Heart left ventricle (tissue), 16 donors: ENCODE measurements at regions not wholly inside any gene's neighbourhood (a gene's known extent, or its start where the extent isn't known, plus 50 kb on each side); places are given as distances from the start of the nearest gene placed in this dataset.

Source experiments
- ATAC-seq, 4 donors: fragments of 200-7000 bp; cut with Tn5 transposase; one replicate each; pipeline ENCODE4 v1.9.1; 2020 to 2022; ENCODE audit warnings: moderate library complexity in 4 of 4, mild to moderate bottlenecking in 3 of 4, moderate number of reproducible peaks in 1 of 4
- DNase-seq, 5 donors: peaks; one replicate each; pipeline ENCODE4 v3.0.0-alpha.2; 2020
- H3K27ac ChIP-seq, 12 donors: fragments of 200-600 bp; sonication (generic) in 4 of 12; one replicate each; pipeline versions ENCODE4 v1.5.0 to v1.8.0; 2016 to 2022; ENCODE audit warnings: mild to moderate bottlenecking in 2 of 12
- H3K27me3 ChIP-seq, 9 donors: fragments of 200-600 bp; sonication (generic) in 2 of 9; one replicate each; pipeline versions ENCODE4 v1.5.1 to v1.8.0; 2016 to 2022; ENCODE audit warnings: mild to moderate bottlenecking in 3 of 9
- H3K36me3 ChIP-seq, 9 donors: fragments of 200-600 bp; sonication (generic) in 2 of 9; one replicate each; pipeline versions ENCODE4 v1.5.0 to v1.8.0; 2018 to 2022; ENCODE audit warnings: mild to moderate bottlenecking in 2 of 9
- H3K4me1 ChIP-seq, 12 donors: fragments of 200-600 bp; sonication (generic) in 4 of 12; one replicate each; pipeline versions ENCODE4 v1.5.0 to v1.8.0; 2016 to 2022; ENCODE audit warnings: mild to moderate bottlenecking in 3 of 12
- H3K4me3 ChIP-seq, 12 donors: fragments of 200-600 bp; sonication (generic) in 4 of 12; one replicate each; pipeline versions ENCODE4 v1.5.0 to v1.8.0; 2017 to 2022; ENCODE audit warnings: mild to moderate bottlenecking in 9 of 12, moderate library complexity in 4 of 12
- H3K9me3 ChIP-seq, 12 donors: fragments of 200-600 bp; sonication (generic) in 4 of 12; one replicate each; pipeline versions ENCODE4 v1.5.0 to v1.8.0; 2016 to 2022; ENCODE audit warnings: mild to moderate bottlenecking in 1 of 12
- CTCF ChIP-seq, 12 donors: fragments of 200-600 bp; sonication (generic) in 4 of 12; IDR thresholded peaks; one replicate each; pipeline versions ENCODE4 v1.5.0 to v1.8.0; 2018 to 2022; ENCODE audit warnings: antibody characterized with exemption in 12 of 12, mild to moderate bottlenecking in 5 of 12
- POLR2A ChIP-seq, 2 donors: fragments of 450-650 bp; IDR thresholded peaks; one replicate each; pipeline ENCODE4 v1.6.1; 2017; ENCODE audit warnings: antibody characterized with exemption in 2 of 2, mild to moderate bottlenecking in 2 of 2, moderate library complexity in 2 of 2
- WGBS, 4 donors: extraction: QIAGEN DNeasy Blood & Tissue Kit in 2 of 4; methylation state at CpG; one replicate each; pipeline versions ENCODE4 v1.1.5 to v1.1.7; 2013 to 2018; 5-methylcytosine and 5-hydroxymethylcytosine counted together
- intact Hi-C, 10 donors: fragments of 100-400 bp; cut with DNase I; formaldehyde crosslinking; loops; one replicate each; pipeline versions ENCODE4 v1.11.1 to v1.14.2; 2022
- donor health status: ischemic (EF 13 %, LVEDD 7.1; RV severe dilation, severe dysfunction).
- donor health status: healthy with polysubstance abuse.
- donor health status: DM: no; HTN: yes; CAD: no.
- donor health status: DM: no; HTN: no; CAD: no.
- donor health status: ischemic (EF 25% LVEDD 6.9; RV normal size, moderate dysfunction).
- donor health status: ischemic (EF 25% LVEDD 5.7; RV mildly dilated, moderate dysfunction).
- donor health status: healthy.
- donor health status: DM: yes; HTN: yes; CAD: no.
- donor health status: ischemic (EF 35%, LVEDD 5.7; RV mildly dilated, moderate dysfunction).
- donor health status: nonischemic (EF 11% LVEDD 7.7; RV severe dilation, severe dysfunction).
- donor health status: DM: yes; HTN: yes; CAD: no.
- donor health status: PGD.
- donor health status: ischemic (EF 29% LVEDD 5.4; RV normal size, mild dysfunction).
- donor health status: nonischemic (EF 23%, LVEDD 6.1; RV moderate dilation, normal function).

DNA sequence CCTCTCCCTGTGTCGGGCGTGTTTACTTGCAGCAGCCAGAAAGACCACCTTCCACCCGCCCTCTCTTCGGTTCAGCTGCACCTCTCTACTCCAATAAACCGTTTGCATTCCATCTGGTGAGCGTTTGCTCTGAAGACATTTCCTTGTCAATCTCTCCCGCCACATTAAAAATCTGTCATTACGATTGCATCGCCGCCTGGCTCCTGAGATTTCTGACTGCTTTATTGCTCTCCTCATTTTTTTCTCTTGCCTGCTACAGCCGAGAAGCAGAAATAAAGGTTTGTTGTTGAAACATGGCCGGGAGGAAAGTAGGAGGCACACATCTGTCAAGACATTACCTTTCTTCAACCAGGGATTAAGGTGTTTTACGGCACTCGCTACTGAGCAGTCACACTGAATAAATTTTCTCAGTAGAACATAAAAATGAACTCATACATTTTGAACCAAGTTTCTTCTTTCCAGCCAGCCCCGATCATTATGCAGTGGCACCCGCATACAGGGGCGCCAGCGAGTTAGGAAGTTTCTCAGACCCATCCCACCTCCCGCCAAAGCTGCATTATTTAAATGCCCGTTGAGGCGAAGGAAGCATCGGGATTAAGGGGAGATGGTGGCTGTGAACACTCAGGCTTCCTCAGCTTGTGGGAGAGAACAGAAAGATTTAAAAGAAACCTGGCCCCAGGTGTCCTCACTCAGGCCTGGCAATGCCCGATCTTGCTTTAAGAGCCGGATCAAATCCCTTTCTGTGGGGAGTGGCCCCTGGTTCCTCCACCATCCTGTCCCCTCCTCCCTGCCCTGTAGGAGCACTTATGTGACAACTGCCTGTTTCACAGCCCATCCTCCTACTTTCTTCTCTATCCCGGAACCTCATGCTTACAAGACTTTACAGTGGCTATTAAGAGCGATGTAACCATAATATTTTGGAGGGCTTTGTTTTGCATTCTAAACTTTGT, 1108.9 kb downstream of the BCL11B start:
- H3K9me3 ChIP-seq, result no peaks in the 10 kb centered on the region
- WGBS, 4 donors, result 56 to 68% (median 61%) methylated on average over 26 of the region's 26 CpGs
- no peak for TF ChIP-seq CTCF (IDR thresholded peaks at IDR 0.05)
- TF ChIP-seq POLR2A (IDR thresholded peaks at IDR 0.05), result no peak
- intact Hi-C loops, result no loop called here
- DNase-seq (no peak), ATAC-seq (no peak)
- H3K36me3 ChIP-seq, result no peaks in the 10 kb centered on the region
- H3K4me1 ChIP-seq, result no peaks in the 10 kb centered on the region
- peaks cover 0 to 27% (median 0%) of the 10 kb centered on the region in 9 donors for H3K27me3 ChIP-seq
- H3K4me3 ChIP-seq, result no peak overlapping the region
- H3K27ac ChIP-seq, result no peak overlapping the region

DNA sequence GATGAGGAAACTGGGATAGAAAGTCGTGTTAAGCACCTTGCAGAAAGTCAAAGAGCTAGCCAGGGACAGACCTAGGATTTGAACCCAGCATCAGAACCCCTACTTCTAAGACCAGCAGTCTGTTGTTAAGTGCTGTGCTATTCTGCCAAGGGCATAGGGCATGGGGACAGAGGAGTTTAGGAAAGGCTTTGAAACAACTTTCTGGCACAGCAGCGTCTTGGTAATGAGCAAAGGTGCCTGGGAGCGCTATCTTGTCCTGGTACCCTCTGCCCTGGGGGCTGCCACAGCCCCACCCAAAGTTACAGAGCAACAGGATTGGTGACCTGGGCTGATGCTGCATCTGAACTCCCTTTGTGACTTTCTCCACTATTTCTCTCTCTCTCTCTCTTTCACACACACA, 1108.1 kb downstream of the BCL11B start:
- intact Hi-C loops, result no loop called here
- ATAC-seq (no peak), DNase-seq (no peak)
- peaks cover 0 to under 1% (median 0%) of the 10 kb centered on the region in 12 donors for H3K9me3 ChIP-seq
- no peaks in the 10 kb centered on the region for H3K4me1 ChIP-seq
- H3K27me3 ChIP-seq, result peaks cover 0 to 27% (median 0%) of the 10 kb centered on the region in 9 donors
- no peak overlapping the region for H3K27ac ChIP-seq
- H3K36me3 ChIP-seq, result no peaks in the 10 kb centered on the region
- whole genome bisulfite sequencing, 4 donors, result 51 to 72% (median 56%) methylated on average over 3 of the region's 3 CpGs
- TF ChIP-seq CTCF (IDR thresholded peaks at IDR 0.05), result no peak
- TF ChIP-seq POLR2A (IDR thresholded peaks at IDR 0.05), result no peak
- H3K4me3 ChIP-seq, result no peak overlapping the region

GRCh38 chr14:98165976-98166375, 1106.0 kb downstream of the BCL11B start:
- H3K4me3 ChIP-seq, result no peak overlapping the region
- 89 to 94% (median 92%) methylated on average over 9 of the region's 9 CpGs for WGBS, 4 donors
- H3K9me3 ChIP-seq, result peaks cover 0 to 2% (median 0%) of the 10 kb centered on the region in 12 donors
- TF ChIP-seq CTCF (IDR thresholded peaks at IDR 0.05) (no peak), POLR2A (IDR thresholded peaks at IDR 0.05) (no peak)
- no peak for DNase-seq
- ATAC-seq, result no peak
- no peak overlapping the region for H3K27ac ChIP-seq
- no peaks in the 10 kb centered on the region for H3K4me1 ChIP-seq
- no peaks in the 10 kb centered on the region for H3K36me3 ChIP-seq
- intact Hi-C loops, result no loop called here
- H3K27me3 ChIP-seq, result peaks cover 0 to 27% (median 0%) of the 10 kb centered on the region in 9 donors

DNA sequence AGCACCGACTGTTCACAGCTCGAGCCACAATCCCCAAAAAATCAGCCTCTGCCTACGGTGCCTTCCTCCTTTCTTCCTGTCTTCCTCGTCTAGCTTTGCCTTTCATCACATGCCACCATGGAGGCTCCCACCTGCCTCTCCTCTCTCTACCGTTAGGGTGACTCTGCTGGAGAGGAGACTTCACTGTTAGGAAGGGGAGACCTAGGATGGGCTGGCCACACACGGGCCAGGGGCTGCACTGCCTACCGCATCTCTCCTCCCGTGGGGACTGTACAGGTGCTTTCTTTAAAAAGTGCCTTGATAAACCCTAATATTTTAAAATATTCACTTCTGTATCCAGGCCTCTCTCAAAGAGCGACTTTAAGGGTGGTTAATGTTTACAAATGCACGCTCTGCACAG, 1104.7 kb downstream of the BCL11B start:
- Histone ChIP-seq H3K4me3 (no peak overlapping the region), H3K27ac (no peak overlapping the region), H3K4me1 (no peaks in the 10 kb centered on the region), H3K36me3 (no peaks in the 10 kb centered on the region), H3K27me3 (peaks cover 0 to 21% (median 0%) of the 10 kb centered on the region in 9 donors), H3K9me3 (peaks cover 0 to 2% (median 0%) of the 10 kb centered on the region in 12 donors)
- TF ChIP-seq CTCF (IDR thresholded peaks at IDR 0.05), result no peak
- no peak for TF ChIP-seq POLR2A (IDR thresholded peaks at IDR 0.05)
- intact Hi-C loops, result no loop called here
- DNase-seq, result no peak
- no peak for ATAC-seq
- WGBS, 4 donors, result 65 to 72% (median 70%) methylated on average over 10 of the region's 10 CpGs
